ENCODE measurements at regions not wholly inside any gene's neighbourhood (a gene's known extent, or its start where the extent isn't known, plus 50 kb on each side); places are given as distances from the start of the nearest gene placed in this dataset.

DNA sequence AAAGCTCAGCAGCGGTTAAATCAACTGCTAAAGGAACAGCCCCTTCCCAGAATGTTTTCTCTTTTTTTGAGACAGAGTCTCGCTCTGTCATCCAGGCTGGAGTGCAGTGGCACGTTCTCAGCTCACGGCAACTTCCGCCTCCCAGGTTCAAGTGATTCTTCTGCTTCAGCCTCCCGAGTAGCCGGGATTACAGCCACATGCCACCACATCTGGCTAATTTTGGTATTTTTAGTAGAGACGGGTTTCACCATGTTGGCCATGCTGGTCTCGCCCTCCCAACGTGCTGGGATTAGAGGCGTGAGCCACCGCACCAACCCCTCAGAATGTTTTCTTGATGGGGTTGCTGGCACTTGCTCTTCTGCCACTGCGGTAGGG lies 59.8 kb upstream of the IL6 start:
- TF ChIP-seq, protein P1, sequence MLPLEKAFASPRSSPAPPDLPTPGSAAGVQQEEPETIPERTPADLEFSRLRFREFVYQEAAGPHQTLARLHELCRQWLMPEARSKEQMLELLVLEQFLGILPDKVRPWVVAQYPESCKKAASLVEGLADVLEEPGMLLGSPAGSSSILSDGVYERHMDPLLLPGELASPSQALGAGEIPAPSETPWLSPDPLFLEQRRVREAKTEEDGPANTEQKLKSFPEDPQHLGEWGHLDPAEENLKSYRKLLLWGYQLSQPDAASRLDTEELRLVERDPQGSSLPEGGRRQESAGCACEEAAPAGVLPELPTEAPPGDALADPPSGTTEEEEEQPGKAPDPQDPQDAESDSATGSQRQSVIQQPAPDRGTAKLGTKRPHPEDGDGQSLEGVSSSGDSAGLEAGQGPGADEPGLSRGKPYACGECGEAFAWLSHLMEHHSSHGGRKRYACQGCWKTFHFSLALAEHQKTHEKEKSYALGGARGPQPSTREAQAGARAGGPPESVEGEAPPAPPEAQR (CRISPR knock-in tag; IDR thresholded peaks at IDR 0.05) = no peak
- TF ChIP-seq, protein P2, sequence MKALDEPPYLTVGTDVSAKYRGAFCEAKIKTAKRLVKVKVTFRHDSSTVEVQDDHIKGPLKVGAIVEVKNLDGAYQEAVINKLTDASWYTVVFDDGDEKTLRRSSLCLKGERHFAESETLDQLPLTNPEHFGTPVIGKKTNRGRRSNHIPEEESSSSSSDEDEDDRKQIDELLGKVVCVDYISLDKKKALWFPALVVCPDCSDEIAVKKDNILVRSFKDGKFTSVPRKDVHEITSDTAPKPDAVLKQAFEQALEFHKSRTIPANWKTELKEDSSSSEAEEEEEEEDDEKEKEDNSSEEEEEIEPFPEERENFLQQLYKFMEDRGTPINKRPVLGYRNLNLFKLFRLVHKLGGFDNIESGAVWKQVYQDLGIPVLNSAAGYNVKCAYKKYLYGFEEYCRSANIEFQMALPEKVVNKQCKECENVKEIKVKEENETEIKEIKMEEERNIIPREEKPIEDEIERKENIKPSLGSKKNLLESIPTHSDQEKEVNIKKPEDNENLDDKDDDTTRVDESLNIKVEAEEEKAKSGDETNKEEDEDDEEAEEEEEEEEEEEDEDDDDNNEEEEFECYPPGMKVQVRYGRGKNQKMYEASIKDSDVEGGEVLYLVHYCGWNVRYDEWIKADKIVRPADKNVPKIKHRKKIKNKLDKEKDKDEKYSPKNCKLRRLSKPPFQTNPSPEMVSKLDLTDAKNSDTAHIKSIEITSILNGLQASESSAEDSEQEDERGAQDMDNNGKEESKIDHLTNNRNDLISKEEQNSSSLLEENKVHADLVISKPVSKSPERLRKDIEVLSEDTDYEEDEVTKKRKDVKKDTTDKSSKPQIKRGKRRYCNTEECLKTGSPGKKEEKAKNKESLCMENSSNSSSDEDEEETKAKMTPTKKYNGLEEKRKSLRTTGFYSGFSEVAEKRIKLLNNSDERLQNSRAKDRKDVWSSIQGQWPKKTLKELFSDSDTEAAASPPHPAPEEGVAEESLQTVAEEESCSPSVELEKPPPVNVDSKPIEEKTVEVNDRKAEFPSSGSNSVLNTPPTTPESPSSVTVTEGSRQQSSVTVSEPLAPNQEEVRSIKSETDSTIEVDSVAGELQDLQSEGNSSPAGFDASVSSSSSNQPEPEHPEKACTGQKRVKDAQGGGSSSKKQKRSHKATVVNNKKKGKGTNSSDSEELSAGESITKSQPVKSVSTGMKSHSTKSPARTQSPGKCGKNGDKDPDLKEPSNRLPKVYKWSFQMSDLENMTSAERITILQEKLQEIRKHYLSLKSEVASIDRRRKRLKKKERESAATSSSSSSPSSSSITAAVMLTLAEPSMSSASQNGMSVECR (CRISPR knock-in tag; IDR thresholded peaks at IDR 0.05; ENCODE audit: borderline replicate concordance) = no peak
- TF ChIP-seq, protein P3, sequence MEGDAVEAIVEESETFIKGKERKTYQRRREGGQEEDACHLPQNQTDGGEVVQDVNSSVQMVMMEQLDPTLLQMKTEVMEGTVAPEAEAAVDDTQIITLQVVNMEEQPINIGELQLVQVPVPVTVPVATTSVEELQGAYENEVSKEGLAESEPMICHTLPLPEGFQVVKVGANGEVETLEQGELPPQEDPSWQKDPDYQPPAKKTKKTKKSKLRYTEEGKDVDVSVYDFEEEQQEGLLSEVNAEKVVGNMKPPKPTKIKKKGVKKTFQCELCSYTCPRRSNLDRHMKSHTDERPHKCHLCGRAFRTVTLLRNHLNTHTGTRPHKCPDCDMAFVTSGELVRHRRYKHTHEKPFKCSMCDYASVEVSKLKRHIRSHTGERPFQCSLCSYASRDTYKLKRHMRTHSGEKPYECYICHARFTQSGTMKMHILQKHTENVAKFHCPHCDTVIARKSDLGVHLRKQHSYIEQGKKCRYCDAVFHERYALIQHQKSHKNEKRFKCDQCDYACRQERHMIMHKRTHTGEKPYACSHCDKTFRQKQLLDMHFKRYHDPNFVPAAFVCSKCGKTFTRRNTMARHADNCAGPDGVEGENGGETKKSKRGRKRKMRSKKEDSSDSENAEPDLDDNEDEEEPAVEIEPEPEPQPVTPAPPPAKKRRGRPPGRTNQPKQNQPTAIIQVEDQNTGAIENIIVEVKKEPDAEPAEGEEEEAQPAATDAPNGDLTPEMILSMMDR (IDR thresholded peaks at IDR 0.05) = no peak
- no peak for TF ChIP-seq TEAD4 (CRISPR knock-in tag; IDR thresholded peaks at IDR 0.05)
- TF ChIP-seq SP1 (CRISPR knock-in tag; conservative IDR thresholded peaks at IDR 0.05) = no peak
- TF ChIP-seq, protein P4, sequence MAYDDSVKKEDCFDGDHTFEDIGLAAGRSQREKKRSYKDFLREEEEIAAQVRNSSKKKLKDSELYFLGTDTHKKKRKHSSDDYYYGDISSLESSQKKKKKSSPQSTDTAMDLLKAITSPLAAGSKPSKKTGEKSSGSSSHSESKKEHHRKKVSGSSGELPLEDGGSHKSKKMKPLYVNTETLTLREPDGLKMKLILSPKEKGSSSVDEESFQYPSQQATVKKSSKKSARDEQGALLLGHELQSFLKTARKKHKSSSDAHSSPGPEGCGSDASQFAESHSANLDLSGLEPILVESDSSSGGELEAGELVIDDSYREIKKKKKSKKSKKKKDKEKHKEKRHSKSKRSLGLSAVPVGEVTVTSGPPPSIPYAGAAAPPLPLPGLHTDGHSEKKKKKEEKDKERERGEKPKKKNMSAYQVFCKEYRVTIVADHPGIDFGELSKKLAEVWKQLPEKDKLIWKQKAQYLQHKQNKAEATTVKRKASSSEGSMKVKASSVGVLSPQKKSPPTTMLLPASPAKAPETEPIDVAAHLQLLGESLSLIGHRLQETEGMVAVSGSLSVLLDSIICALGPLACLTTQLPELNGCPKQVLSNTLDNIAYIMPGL (CRISPR knock-in tag; IDR thresholded peaks at IDR 0.05) = no peak
- TF ChIP-seq, protein P5, sequence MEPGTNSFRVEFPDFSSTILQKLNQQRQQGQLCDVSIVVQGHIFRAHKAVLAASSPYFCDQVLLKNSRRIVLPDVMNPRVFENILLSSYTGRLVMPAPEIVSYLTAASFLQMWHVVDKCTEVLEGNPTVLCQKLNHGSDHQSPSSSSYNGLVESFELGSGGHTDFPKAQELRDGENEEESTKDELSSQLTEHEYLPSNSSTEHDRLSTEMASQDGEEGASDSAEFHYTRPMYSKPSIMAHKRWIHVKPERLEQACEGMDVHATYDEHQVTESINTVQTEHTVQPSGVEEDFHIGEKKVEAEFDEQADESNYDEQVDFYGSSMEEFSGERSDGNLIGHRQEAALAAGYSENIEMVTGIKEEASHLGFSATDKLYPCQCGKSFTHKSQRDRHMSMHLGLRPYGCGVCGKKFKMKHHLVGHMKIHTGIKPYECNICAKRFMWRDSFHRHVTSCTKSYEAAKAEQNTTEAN (CRISPR knock-in tag; IDR thresholded peaks at IDR 0.05) = no peak
- no peak for TF ChIP-seq TP53 (CRISPR knock-in tag; IDR thresholded peaks at IDR 0.05)
- TF ChIP-seq, protein P6, sequence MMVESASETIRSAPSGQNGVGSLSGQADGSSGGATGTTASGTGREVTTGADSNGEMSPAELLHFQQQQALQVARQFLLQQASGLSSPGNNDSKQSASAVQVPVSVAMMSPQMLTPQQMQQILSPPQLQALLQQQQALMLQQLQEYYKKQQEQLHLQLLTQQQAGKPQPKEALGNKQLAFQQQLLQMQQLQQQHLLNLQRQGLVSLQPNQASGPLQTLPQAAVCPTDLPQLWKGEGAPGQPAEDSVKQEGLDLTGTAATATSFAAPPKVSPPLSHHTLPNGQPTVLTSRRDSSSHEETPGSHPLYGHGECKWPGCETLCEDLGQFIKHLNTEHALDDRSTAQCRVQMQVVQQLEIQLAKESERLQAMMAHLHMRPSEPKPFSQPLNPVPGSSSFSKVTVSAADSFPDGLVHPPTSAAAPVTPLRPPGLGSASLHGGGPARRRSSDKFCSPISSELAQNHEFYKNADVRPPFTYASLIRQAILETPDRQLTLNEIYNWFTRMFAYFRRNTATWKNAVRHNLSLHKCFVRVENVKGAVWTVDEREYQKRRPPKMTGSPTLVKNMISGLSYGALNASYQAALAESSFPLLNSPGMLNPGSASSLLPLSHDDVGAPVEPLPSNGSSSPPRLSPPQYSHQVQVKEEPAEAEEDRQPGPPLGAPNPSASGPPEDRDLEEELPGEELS (CRISPR knock-in tag; IDR thresholded peaks at IDR 0.05) = no peak
- TF ChIP-seq JUN (CRISPR knock-in tag; IDR thresholded peaks at IDR 0.05) = no peak
- no peak for TF ChIP-seq TCF7 (CRISPR knock-in tag; IDR thresholded peaks at IDR 0.05; ENCODE audit: low read depth)
- TF ChIP-seq, protein P7, sequence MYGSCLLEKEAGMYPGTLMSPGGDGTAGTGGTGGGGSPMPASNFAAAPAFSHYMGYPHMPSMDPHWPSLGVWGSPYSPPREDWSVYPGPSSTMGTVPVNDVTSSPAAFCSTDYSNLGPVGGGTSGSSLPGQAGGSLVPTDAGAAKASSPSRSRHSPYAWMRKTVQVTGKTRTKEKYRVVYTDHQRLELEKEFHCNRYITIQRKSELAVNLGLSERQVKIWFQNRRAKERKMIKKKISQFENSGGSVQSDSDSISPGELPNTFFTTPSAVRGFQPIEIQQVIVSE (CRISPR knock-in tag; IDR thresholded peaks at IDR 0.05; ENCODE audit: borderline replicate concordance) = no peak

Data from WTC11 (cell line).